WERI-Rb-1 (cell line): ENCODE measurements at regions not wholly inside any gene's neighbourhood (a gene's known extent, or its start where the extent isn't known, plus 50 kb on each side); places are given as distances from the start of the nearest gene placed in this dataset.

Source experiments
- DNase-seq: peaks from one replicate; pipeline ENCODE4 v3.0.0-alpha.2; 2020
- H3K27ac ChIP-seq: fragments of 250-450 bp; sonication (Bioruptor Pico); 2 replicates; pipeline ENCODE4 v1.5.1; 2020; ENCODE audit warnings: mild to moderate bottlenecking, moderate library complexity
- H3K27me3 ChIP-seq: fragments of 250-450 bp; sonication (Bioruptor Pico); 2 replicates; pipeline ENCODE4 v1.5.1; 2021; ENCODE audit warnings: mild to moderate bottlenecking, low read depth, moderate library complexity; ENCODE audit not compliant: insufficient read depth, severe bottlenecking
- H3K36me3 ChIP-seq: fragments of 250-450 bp; sonication (Bioruptor Pico); 2 replicates; pipeline ENCODE4 v1.5.1; 2020; ENCODE audit warnings: mild to moderate bottlenecking, moderate library complexity
- H3K4me3 ChIP-seq: 2 replicates; pipeline ENCODE4 v1.5.1; 2011; ENCODE audit warnings: low read depth, mild to moderate bottlenecking, control low read depth, low read length
- H3K9me3 ChIP-seq: fragments of 250-450 bp; sonication (Bioruptor Pico); 2 replicates; pipeline ENCODE4 v1.5.1; 2021; ENCODE audit warnings: mild to moderate bottlenecking, moderate library complexity; ENCODE audit not compliant: severe bottlenecking
- CTCF ChIP-seq: IDR thresholded peaks from 2 replicates; pipeline ENCODE4 v1.5.1; 2011; ENCODE audit warnings: low read depth, mild to moderate bottlenecking, control low read depth, inconsistent platforms, low read length

- H3K9me3 ChIP-seq, result no peaks in the 10 kb centered on the region
- no peaks in the 10 kb centered on the region for H3K36me3 ChIP-seq
- no peak overlapping the region for H3K4me3 ChIP-seq
- no peak for TF ChIP-seq CTCF
- H3K27ac ChIP-seq, result no peak overlapping the region
- no peak for DNase-seq
- H3K27me3 ChIP-seq, result no peaks in the 10 kb centered on the region
These were observed 91.9 kb upstream of the LRP1B start for GRCh38 chr2:142222715-142223114.

- DNase-seq, result no peak
- no peaks in the 10 kb centered on the region for H3K36me3 ChIP-seq
- TF ChIP-seq CTCF, result no peak
- H3K9me3 ChIP-seq, result no peaks in the 10 kb centered on the region
- H3K4me3 ChIP-seq, result no peak overlapping the region
- no peak overlapping the region for H3K27ac ChIP-seq
- H3K27me3 ChIP-seq, result no peaks in the 10 kb centered on the region
These were observed 90.1 kb upstream of the LRP1B start for GRCh38 chr2:142220901-142221300.

GRCh38 chr2:142220239-142220638, 89.4 kb upstream of the LRP1B start:
- Histone ChIP-seq H3K36me3 (no peaks in the 10 kb centered on the region), H3K27me3 (no peaks in the 10 kb centered on the region), H3K4me3 (no peak overlapping the region), H3K27ac (no peak overlapping the region), H3K9me3 (no peaks in the 10 kb centered on the region)
- no peak for TF ChIP-seq CTCF
- no peak for DNase-seq

- H3K4me3 ChIP-seq, result no peak overlapping the region
- TF ChIP-seq CTCF, result no peak
- no peak overlapping the region for H3K27ac ChIP-seq
- no peaks in the 10 kb centered on the region for H3K9me3 ChIP-seq
- no peaks in the 10 kb centered on the region for H3K36me3 ChIP-seq
- no peaks in the 10 kb centered on the region for H3K27me3 ChIP-seq
- DNase-seq, result peak; percentile 18
These were observed 87.7 kb upstream of the LRP1B start for GRCh38 chr2:142218471-142218870.

GRCh38 chr2:142217804-142218203, 87.0 kb upstream of the LRP1B start:
- TF ChIP-seq CTCF, result no peak

GRCh38 chr2:142200062-142200461, 69.2 kb upstream of the LRP1B start:
- Histone ChIP-seq H3K9me3 (no peaks in the 10 kb centered on the region), H3K27me3 (no peaks in the 10 kb centered on the region), H3K36me3 (no peaks in the 10 kb centered on the region), H3K27ac (no peak overlapping the region), H3K4me3 (no peak overlapping the region)
- DNase-seq, result no peak
- TF ChIP-seq CTCF, result no peak

More at GRCh38 chr2:142217804-142218203, 87.0 kb upstream of the LRP1B start:
- Histone ChIP-seq H3K27me3 (no peaks in the 10 kb centered on the region), H3K36me3 (no peaks in the 10 kb centered on the region), H3K4me3 (no peak overlapping the region), H3K27ac (no peak overlapping the region), H3K9me3 (no peaks in the 10 kb centered on the region)
- DNase-seq, result no peak
